ENCODE measurements at regions not wholly inside any gene's neighbourhood (a gene's known extent, or its start where the extent isn't known, plus 50 kb on each side); places are given as distances from the start of the nearest gene placed in this dataset.

DNA sequence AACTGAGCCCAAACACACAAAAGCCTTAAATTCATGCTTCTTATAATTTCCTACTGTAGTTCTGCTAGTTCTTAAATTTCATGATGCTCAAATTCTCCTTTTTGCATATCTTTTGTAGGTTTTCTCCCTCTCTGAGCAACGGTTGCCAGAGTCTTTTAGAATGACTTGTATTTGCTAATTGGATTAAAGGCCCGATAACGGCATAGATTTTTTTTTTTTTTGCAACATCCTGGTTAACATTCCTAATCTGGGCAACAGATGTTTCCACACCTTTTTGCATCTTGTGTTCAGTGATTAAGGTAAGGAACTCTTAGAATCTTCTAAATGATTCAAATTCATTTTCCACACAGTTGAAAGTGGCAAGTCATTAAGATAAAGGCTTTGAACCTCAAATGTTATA, 66.3 kb upstream of the ADGRG2 start:
- H3K36me3 ChIP-seq (ENCODE audit: control insufficient read depth in 2 of 2, insufficient read depth in 2 of 2, low read length in 1 of 2): no peaks in the 10 kb centered on the region
- 40% methylated on average over 3 of the region's 3 CpGs for WGBS
- no peak overlapping the region for H3K4me3 ChIP-seq (ENCODE audit: low read length in 2 of 2)
- no peaks in the 10 kb centered on the region for H3K4me1 ChIP-seq (ENCODE audit: control insufficient read depth in 2 of 2, insufficient read depth in 2 of 2, low read length in 2 of 2)
- H3K9me3 ChIP-seq (ENCODE audit: control insufficient read depth in 2 of 2, insufficient read depth in 1 of 2, low read length in 1 of 2): no peaks in the 10 kb centered on the region
- H3K27ac ChIP-seq (ENCODE audit: low read depth in 1 of 2, low read length in 1 of 2): no peak overlapping the region
- no peak for DNase-seq (ENCODE audit: low read depth in 6 of 9, low spot score in 9 of 9)
- no peaks in the 10 kb centered on the region for H3K27me3 ChIP-seq (ENCODE audit: control insufficient read depth in 2 of 2, insufficient read depth in 1 of 2, low read length in 1 of 2)

DNA sequence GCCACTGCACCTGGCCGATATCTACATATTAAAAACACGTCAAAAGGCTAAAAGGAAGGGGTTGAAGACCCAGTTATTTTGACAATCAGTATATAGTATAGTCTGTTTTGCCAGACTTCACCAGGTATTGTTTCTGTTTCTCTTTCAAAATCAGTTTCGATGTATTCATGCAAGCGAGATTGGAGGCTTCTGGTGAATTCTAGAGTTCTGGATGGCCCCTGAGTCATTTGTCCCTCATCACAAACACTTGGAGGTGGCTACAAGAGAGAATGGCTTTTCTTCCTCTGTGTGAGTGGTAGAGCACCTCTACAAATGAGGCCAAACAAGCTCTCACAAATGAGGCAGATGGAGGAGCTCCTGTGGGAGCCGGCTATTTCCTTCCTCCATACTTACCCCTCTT, 68.6 kb upstream of the ADGRG2 start:
- WGBS: 98% methylated on average over 5 of the region's 5 CpGs

DNA sequence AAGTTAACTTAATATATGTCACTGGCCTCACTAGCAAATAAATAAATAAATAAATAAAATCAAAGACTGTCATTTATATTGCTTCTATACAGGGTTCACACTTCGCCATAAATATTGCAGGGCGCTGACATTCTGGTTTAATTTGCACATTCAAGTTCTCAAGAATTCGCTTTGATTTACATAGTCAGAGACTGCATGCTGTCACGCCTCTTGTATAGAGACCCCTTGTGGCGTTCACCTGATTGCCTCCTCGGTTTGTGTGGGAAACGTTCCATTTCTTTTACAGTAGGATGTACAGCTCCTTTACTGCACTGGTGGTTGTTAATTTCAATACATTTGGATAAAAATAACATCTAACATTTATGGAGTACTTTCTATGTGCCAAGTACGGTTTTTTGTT, 71.3 kb upstream of the ADGRG2 start:
- no peaks in the 10 kb centered on the region for H3K4me1 ChIP-seq (ENCODE audit: control insufficient read depth in 2 of 2, insufficient read depth in 2 of 2, low read length in 2 of 2)
- WGBS: 60% methylated on average over 8 of the region's 8 CpGs
- H3K36me3 ChIP-seq (ENCODE audit: control insufficient read depth in 2 of 2, insufficient read depth in 2 of 2, low read length in 1 of 2): no peaks in the 10 kb centered on the region
- no peak overlapping the region for H3K27ac ChIP-seq (ENCODE audit: low read depth in 1 of 2, low read length in 1 of 2)
- no peaks in the 10 kb centered on the region for H3K27me3 ChIP-seq (ENCODE audit: control insufficient read depth in 2 of 2, insufficient read depth in 1 of 2, low read length in 1 of 2)
- H3K9me3 ChIP-seq (ENCODE audit: control insufficient read depth in 2 of 2, insufficient read depth in 1 of 2, low read length in 1 of 2): no peaks in the 10 kb centered on the region
- no peak overlapping the region for H3K4me3 ChIP-seq (ENCODE audit: low read length in 2 of 2)
- DNase-seq (ENCODE audit: low read depth in 6 of 9, low spot score in 9 of 9): no peak

More for the DNA sequence above, 68.6 kb upstream of the ADGRG2 start:
- Histone ChIP-seq H3K9me3 (ENCODE audit: control insufficient read depth in 2 of 2, insufficient read depth in 1 of 2, low read length in 1 of 2) (no peaks in the 10 kb centered on the region), H3K36me3 (ENCODE audit: control insufficient read depth in 2 of 2, insufficient read depth in 2 of 2, low read length in 1 of 2) (no peaks in the 10 kb centered on the region), H3K27ac (ENCODE audit: low read depth in 1 of 2, low read length in 1 of 2) (no peak overlapping the region), H3K27me3 (ENCODE audit: control insufficient read depth in 2 of 2, insufficient read depth in 1 of 2, low read length in 1 of 2) (no peaks in the 10 kb centered on the region), H3K4me3 (ENCODE audit: low read length in 2 of 2) (no peak overlapping the region), H3K4me1 (ENCODE audit: control insufficient read depth in 2 of 2, insufficient read depth in 2 of 2, low read length in 2 of 2) (no peaks in the 10 kb centered on the region)
- DNase-seq (ENCODE audit: low read depth in 6 of 9, low spot score in 9 of 9): no peak

DNA sequence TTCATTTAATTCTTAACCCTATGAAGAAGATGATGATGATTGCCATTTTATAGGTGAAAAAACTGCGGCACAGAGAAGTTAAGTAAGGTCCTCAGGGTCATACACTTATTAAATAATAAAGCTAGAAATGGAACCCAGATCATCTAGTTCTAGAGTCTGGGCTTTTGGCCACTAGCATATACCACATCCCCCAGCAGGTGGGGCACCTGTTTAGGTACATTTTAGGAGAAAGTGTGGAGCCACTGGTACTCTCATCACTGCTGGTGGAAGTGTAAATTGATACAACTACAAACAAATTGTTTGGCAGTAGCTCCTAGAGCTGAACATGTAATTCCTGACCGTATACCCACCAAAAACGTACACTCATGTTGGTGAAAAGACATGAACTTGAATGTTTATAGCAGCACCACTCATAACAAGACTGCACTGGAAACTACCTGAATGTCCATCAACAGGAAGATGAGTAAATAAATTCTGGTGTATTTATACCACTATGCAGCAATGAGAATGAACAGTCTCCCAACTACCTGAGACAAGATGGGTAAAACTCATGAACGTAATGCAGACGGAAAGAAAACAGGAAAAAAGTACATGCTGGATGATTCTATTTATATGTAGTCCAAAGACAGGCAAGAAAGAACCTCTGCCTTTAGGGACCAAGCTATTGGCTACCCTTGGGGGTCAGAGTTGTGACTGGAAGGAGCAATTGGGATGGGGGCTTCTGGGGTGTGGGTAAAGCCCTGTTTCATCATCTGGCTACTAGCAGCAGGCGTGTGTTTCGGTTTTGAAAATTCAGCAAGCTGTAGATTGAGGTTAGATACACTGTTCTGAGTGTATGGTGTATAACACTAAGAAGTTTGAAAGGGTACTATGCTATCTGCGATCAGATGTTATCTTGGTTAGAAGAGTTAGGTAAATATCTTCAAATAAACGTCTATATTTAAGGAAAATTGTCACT, 72.3 kb upstream of the ADGRG2 start:
- 92% methylated on average over 9 of the region's 9 CpGs for WGBS
- DNase-seq (ENCODE audit: low read depth in 6 of 9, low spot score in 9 of 9): no peak
- H3K36me3 ChIP-seq (ENCODE audit: control insufficient read depth in 2 of 2, insufficient read depth in 2 of 2, low read length in 1 of 2): no peaks in the 10 kb centered on the region

DNA sequence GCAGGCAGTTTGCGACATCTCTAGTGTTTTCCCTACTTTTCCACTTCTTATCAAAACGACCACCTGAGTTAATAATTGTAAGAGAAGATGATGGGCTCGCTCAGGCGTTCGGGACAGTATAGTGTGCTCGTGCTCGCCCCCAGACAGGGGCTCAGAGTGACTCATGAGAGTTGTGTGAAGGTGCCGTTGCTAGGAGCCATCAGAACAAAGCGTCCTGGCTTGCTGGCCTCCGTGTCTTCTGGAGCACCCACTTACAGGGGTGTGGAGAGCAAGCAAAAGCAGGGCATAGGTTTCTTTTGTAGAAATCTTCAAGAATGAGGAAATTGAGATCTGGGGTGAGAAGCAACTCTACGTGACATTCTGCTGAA, 73.0 kb upstream of the ADGRG2 start:
- Histone ChIP-seq H3K9me3 (ENCODE audit: control insufficient read depth in 2 of 2, insufficient read depth in 1 of 2, low read length in 1 of 2) (no peaks in the 10 kb centered on the region), H3K27me3 (ENCODE audit: control insufficient read depth in 2 of 2, insufficient read depth in 1 of 2, low read length in 1 of 2) (no peaks in the 10 kb centered on the region), H3K36me3 (ENCODE audit: control insufficient read depth in 2 of 2, insufficient read depth in 2 of 2, low read length in 1 of 2) (no peaks in the 10 kb centered on the region), H3K27ac (ENCODE audit: low read depth in 1 of 2, low read length in 1 of 2) (no peak overlapping the region), H3K4me1 (ENCODE audit: control insufficient read depth in 2 of 2, insufficient read depth in 2 of 2, low read length in 2 of 2) (no peaks in the 10 kb centered on the region), H3K4me3 (ENCODE audit: low read length in 2 of 2) (no peak overlapping the region)
- 83% methylated on average over 11 of the region's 11 CpGs for WGBS
- no peak for DNase-seq (ENCODE audit: low read depth in 6 of 9, low spot score in 9 of 9)

More for the DNA sequence above, 72.3 kb upstream of the ADGRG2 start:
- Histone ChIP-seq H3K27me3 (ENCODE audit: control insufficient read depth in 2 of 2, insufficient read depth in 1 of 2, low read length in 1 of 2) (no peaks in the 10 kb centered on the region), H3K27ac (ENCODE audit: low read depth in 1 of 2, low read length in 1 of 2) (no peak overlapping the region), H3K4me3 (ENCODE audit: low read length in 2 of 2) (no peak overlapping the region), H3K4me1 (ENCODE audit: control insufficient read depth in 2 of 2, insufficient read depth in 2 of 2, low read length in 2 of 2) (no peaks in the 10 kb centered on the region), H3K9me3 (ENCODE audit: control insufficient read depth in 2 of 2, insufficient read depth in 1 of 2, low read length in 1 of 2) (no peaks in the 10 kb centered on the region)

DNA sequence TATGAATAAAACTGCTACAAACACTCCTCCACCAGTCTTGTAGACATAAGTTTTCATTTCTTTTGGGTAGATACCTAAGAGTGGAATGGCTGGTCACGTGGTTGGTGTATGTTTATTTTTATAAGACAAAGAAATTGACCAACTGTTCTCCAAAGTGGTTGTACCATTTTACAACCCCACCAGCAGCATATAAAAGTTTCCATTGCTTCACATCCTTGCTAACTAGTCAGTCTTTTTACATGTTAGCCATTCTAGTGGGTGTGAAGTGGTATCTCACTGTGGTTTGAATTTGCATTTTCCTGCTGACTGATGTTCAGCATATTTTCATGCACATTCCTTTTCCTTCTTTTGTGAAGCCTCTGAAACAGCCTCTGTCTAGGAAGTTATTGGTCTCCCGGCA, 76.2 kb upstream of the ADGRG2 start:
- H3K4me3 ChIP-seq (ENCODE audit: low read length in 2 of 2): no peak overlapping the region
- H3K27me3 ChIP-seq (ENCODE audit: control insufficient read depth in 2 of 2, insufficient read depth in 1 of 2, low read length in 1 of 2): no peaks in the 10 kb centered on the region
- DNase-seq (ENCODE audit: low read depth in 6 of 9, low spot score in 9 of 9): no peak
- no peaks in the 10 kb centered on the region for H3K36me3 ChIP-seq (ENCODE audit: control insufficient read depth in 2 of 2, insufficient read depth in 2 of 2, low read length in 1 of 2)
- no peaks in the 10 kb centered on the region for H3K4me1 ChIP-seq (ENCODE audit: control insufficient read depth in 2 of 2, insufficient read depth in 2 of 2, low read length in 2 of 2)
- WGBS: 88% methylated on average over 2 of the region's 2 CpGs
- no peak overlapping the region for H3K27ac ChIP-seq (ENCODE audit: low read depth in 1 of 2, low read length in 1 of 2)
- H3K9me3 ChIP-seq (ENCODE audit: control insufficient read depth in 2 of 2, insufficient read depth in 1 of 2, low read length in 1 of 2): no peaks in the 10 kb centered on the region

DNA sequence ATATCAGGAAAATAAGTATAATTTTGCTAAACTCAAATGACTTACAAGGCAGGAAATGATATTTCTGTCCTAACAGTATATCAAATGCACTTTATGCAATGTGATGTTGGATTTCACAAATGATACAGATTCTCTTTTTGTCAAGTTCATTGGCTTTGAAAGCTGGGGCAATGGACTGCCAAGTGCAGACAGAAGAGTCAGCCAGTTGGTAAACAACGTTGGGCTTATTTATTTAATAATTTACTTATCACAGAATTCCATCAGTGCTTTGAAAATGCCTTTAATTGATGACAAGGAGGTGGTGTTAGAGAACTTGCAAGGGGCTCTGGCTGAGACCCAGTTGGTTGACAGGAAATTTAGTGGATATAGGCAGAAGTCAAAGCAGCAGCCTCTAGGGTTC, 79.9 kb upstream of the ADGRG2 start:
- H3K9me3 ChIP-seq (ENCODE audit: control insufficient read depth in 2 of 2, insufficient read depth in 1 of 2, low read length in 1 of 2): no peaks in the 10 kb centered on the region
- no peak for DNase-seq (ENCODE audit: low read depth in 6 of 9, low spot score in 9 of 9)
- H3K4me3 ChIP-seq (ENCODE audit: low read length in 2 of 2): no peak overlapping the region
- H3K27me3 ChIP-seq (ENCODE audit: control insufficient read depth in 2 of 2, insufficient read depth in 1 of 2, low read length in 1 of 2): no peaks in the 10 kb centered on the region
- no peak overlapping the region for H3K27ac ChIP-seq (ENCODE audit: low read depth in 1 of 2, low read length in 1 of 2)
- H3K4me1 ChIP-seq (ENCODE audit: control insufficient read depth in 2 of 2, insufficient read depth in 2 of 2, low read length in 2 of 2): no peaks in the 10 kb centered on the region
- WGBS: 47% methylated on average over 1 of the region's 1 CpG
- no peaks in the 10 kb centered on the region for H3K36me3 ChIP-seq (ENCODE audit: control insufficient read depth in 2 of 2, insufficient read depth in 2 of 2, low read length in 1 of 2)

DNA sequence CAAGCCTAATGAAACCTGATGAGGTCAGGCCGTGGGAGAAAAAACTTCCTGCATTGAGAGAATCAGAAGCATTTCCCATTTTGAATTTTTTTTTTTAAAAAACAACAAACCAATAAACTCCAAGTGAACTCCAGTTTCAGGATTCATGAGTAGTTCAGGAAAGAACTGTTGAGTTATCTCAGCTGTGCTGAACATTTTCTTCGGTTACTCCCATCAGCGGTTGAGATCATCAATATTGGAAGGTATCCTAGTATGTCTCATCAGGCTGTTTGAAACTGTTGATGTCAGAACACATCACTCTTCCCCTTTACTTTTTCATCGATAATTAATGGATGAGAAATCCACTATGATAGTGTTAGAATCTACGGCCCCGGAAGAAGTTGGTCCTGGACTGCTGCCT, 82.4 kb upstream of the ADGRG2 start:
- no peak for DNase-seq (ENCODE audit: low read depth in 6 of 9, low spot score in 9 of 9)
- Histone ChIP-seq H3K9me3 (ENCODE audit: control insufficient read depth in 2 of 2, insufficient read depth in 1 of 2, low read length in 1 of 2) (no peaks in the 10 kb centered on the region), H3K27ac (ENCODE audit: low read depth in 1 of 2, low read length in 1 of 2) (no peak overlapping the region), H3K36me3 (ENCODE audit: control insufficient read depth in 2 of 2, insufficient read depth in 2 of 2, low read length in 1 of 2) (no peaks in the 10 kb centered on the region), H3K4me1 (ENCODE audit: control insufficient read depth in 2 of 2, insufficient read depth in 2 of 2, low read length in 2 of 2) (no peaks in the 10 kb centered on the region), H3K4me3 (ENCODE audit: low read length in 2 of 2) (no peak overlapping the region), H3K27me3 (ENCODE audit: control insufficient read depth in 2 of 2, insufficient read depth in 1 of 2, low read length in 1 of 2) (no peaks in the 10 kb centered on the region)
- 94% methylated on average over 6 of the region's 6 CpGs for WGBS

DNA sequence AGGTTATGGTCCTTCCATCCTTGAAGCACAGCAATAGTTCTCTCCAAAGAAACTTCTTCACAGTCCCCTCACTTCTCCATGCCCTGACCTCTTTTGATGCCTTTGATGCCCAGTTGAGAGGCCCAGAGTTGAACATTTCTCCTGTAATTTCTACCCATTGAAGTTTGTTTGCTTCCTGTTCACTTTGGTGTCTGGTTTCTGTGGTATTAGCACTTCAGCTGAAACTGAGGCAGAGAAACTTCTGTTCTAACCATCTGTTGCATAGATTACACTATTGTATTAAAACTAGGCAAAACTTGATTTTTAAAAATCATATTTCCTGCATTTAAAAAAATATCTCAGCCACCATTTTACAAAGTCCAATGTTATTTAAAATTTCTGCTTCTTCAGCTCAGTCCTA, 89.8 kb upstream of the ADGRG2 start:
- Histone ChIP-seq H3K27ac (ENCODE audit: low read depth in 1 of 2, low read length in 1 of 2) (no peak overlapping the region), H3K4me1 (ENCODE audit: control insufficient read depth in 2 of 2, insufficient read depth in 2 of 2, low read length in 2 of 2) (no peaks in the 10 kb centered on the region), H3K9me3 (ENCODE audit: control insufficient read depth in 2 of 2, insufficient read depth in 1 of 2, low read length in 1 of 2) (no peaks in the 10 kb centered on the region), H3K27me3 (ENCODE audit: control insufficient read depth in 2 of 2, insufficient read depth in 1 of 2, low read length in 1 of 2) (no peaks in the 10 kb centered on the region), H3K36me3 (ENCODE audit: control insufficient read depth in 2 of 2, insufficient read depth in 2 of 2, low read length in 1 of 2) (no peaks in the 10 kb centered on the region), H3K4me3 (ENCODE audit: low read length in 2 of 2) (no peak overlapping the region)
- DNase-seq (ENCODE audit: low read depth in 6 of 9, low spot score in 9 of 9): no peak

Data from thymus (tissue), 11 donors.